HCT116 (cell line): ENCODE measurements at regions not wholly inside any gene's neighbourhood (a gene's known extent, or its start where the extent isn't known, plus 50 kb on each side); places are given as distances from the start of the nearest gene placed in this dataset.

Experiments
- ATAC-seq: fragments of 200-7000 bp; cut with Tn5 transposase; 2 replicates; pipeline ENCODE4 v1.9.1; 2020; ENCODE audit warnings: mild to moderate bottlenecking, moderate library complexity
- BruUV-seq: library from RNA; stranded (reverse); fragments of 400-500 nt; replicated peaks from 2 replicates; lab custom pipeline; 2021; lab: Mats Ljungman, UMichigan
- CTCF ChIA-PET: fragments of 300-600 bp; sonication (Branson Sonifier 250); formaldehyde crosslinking; loops from one replicate; lab custom pipeline; 2021; ENCODE audit warnings: antibody characterized with exemption; lab: Charles Lee
- POLR2A ChIA-PET: fragments of 300-600, 350-600 bp; sonication (Branson Sonifier 250); formaldehyde crosslinking; loops from one replicate; lab custom pipeline; 2021; ENCODE audit warnings: antibody characterized with exemption; lab: Charles Lee
- RAD21 ChIA-PET, 2 experiments: fragments of 300-600 bp; sonication (Branson Sonifier 250); formaldehyde crosslinking; loops; one replicate each; lab custom pipeline; 2023; ENCODE audit warnings: low total read pairs in 2 of 2; ENCODE audit not compliant: uncharacterized antibody in 2 of 2, unreplicated experiment in 2 of 2, low non-redundant PET in 1 of 2; lab: Charles Lee
- DNase-seq: peaks from one replicate; pipeline ENCODE4 v3.0.0-alpha.2; 2010; ENCODE audit warnings: low read depth, low spot score
- H2AFZ ChIP-seq: fragments of 200-600 bp; shearing (Covaris generic), sonication (generic); 2 replicates; pipeline ENCODE4 v1.6.1; 2017; ENCODE audit warnings: low read depth, mixed run types, mixed read lengths, antibody characterized with exemption, low read length; ENCODE audit not compliant: poor library complexity, severe bottlenecking
- H3K27ac ChIP-seq: 2 replicates; pipeline ENCODE4 v1.5.1; 2012; ENCODE audit warnings: low read depth, low read length
- H3K27me3 ChIP-seq: fragments of 200-600 bp; sonication (generic); 2 replicates; pipeline ENCODE4 v1.6.1; 2016; ENCODE audit warnings: mixed run types, low read length, mixed read lengths; ENCODE audit not compliant: insufficient read depth
- H3K36me3 ChIP-seq, 2 experiments: fragments of 200-500 bp in 1 of 2; fragments of 200-600 bp in 1 of 2; sonication (Bioruptor generic) in 1 of 2; sonication (generic) in 1 of 2; 2 replicates each; pipeline versions ENCODE4 v1.5.1 to v1.6.1; 2014 to 2016; ENCODE audit warnings: low read length in 2 of 2, inconsistent platforms in 1 of 2, mixed read lengths in 1 of 2, mixed run types in 1 of 2; ENCODE audit not compliant: insufficient read depth in 2 of 2, control insufficient read depth in 1 of 2
- H3K4me1 ChIP-seq, 2 experiments: fragments of 200-600 bp in 1 of 2; sonication (generic) in 1 of 2; 2 replicates each; pipeline versions ENCODE4 v1.5.1 to v1.6.1; 2012 to 2017; ENCODE audit warnings: low read length in 2 of 2, inconsistent platforms in 1 of 2, mild to moderate bottlenecking in 1 of 2, mixed read lengths in 1 of 2, mixed run types in 1 of 2, moderate library complexity in 1 of 2; ENCODE audit not compliant: insufficient read depth in 2 of 2, control insufficient read depth in 1 of 2
- H3K4me2 ChIP-seq: fragments of 200-600 bp; sonication (generic); 2 replicates; pipeline ENCODE4 v1.6.1; 2017; ENCODE audit warnings: mixed run types, low read length, mixed read lengths
- H3K4me3 ChIP-seq, 2 experiments: fragments of 200-600 bp in 1 of 2; sonication (generic) in 1 of 2; replicated peaks in 1 of 2; 2 replicates each; pipeline ENCODE4 v1.5.1; 2011 to 2016; ENCODE audit warnings: low read length in 2 of 2, control low read depth in 1 of 2, low read depth in 1 of 2, mild to moderate bottlenecking in 1 of 2, mixed read lengths in 1 of 2, mixed run types in 1 of 2
- H3K79me2 ChIP-seq: fragments of 200-600 bp; sonication (generic); 2 replicates; pipeline ENCODE4 v1.6.1; 2017; ENCODE audit warnings: mild to moderate bottlenecking, mixed run types, low read length, moderate library complexity, mixed read lengths; ENCODE audit not compliant: insufficient read depth
- H3K9ac ChIP-seq: fragments of 200-600 bp; sonication (generic); 2 replicates; pipeline ENCODE4 v1.6.1; 2016; ENCODE audit warnings: low read length, mixed read lengths
- H3K9me2 ChIP-seq: fragments of 200-600 bp; sonication (generic), shearing (Covaris generic); 2 replicates; pipeline ENCODE4 v1.6.1; 2017; ENCODE audit warnings: mixed run types, mild to moderate bottlenecking, moderate library complexity; ENCODE audit not compliant: insufficient read depth
- H3K9me3 ChIP-seq, 2 experiments: fragments of 200-500 bp in 1 of 2; fragments of 200-600 bp in 1 of 2; sonication (Bioruptor generic) in 1 of 2; sonication (generic) in 1 of 2; 2 replicates each; pipeline ENCODE4 v1.6.1; 2014 to 2017; ENCODE audit warnings: low read length in 2 of 2, mixed read lengths in 2 of 2, inconsistent platforms in 1 of 2, low read depth in 1 of 2, mild to moderate bottlenecking in 1 of 2, mixed run types in 1 of 2, moderate library complexity in 1 of 2; ENCODE audit not compliant: control insufficient read depth in 1 of 2, insufficient read depth in 1 of 2
- H4K20me1 ChIP-seq: fragments of 200-600 bp; sonication (generic), shearing (Covaris generic); 2 replicates; pipeline ENCODE4 v1.6.1; 2017; ENCODE audit warnings: mixed run types, mild to moderate bottlenecking, moderate library complexity; ENCODE audit not compliant: insufficient read depth
- MAX ChIP-seq: IDR thresholded peaks from 2 replicates; pipeline ENCODE4 v1.6.1; 2012
- TCF7L2 ChIP-seq: IDR thresholded peaks from 2 replicates; pipeline ENCODE4 v1.7.0; 2011; ENCODE audit warnings: borderline replicate concordance, inconsistent platforms; ENCODE audit not compliant: insufficient read depth, insufficient read length; ENCODE audit errors: extremely low read depth
- YY1 ChIP-seq: IDR thresholded peaks from 2 replicates; pipeline ENCODE4 v1.6.1; 2011; ENCODE audit warnings: low read length, low read depth, moderate library complexity, mild to moderate bottlenecking; ENCODE audit not compliant: insufficient replicate concordance; ENCODE audit errors: extremely low read depth
- intact Hi-C: fragments of 100-400 bp; cut with micrococcal nuclease; formaldehyde crosslinking; loops from 2 replicates; pipeline ENCODE4 v1.10.0; 2022
- TF ChIP-seq, protein P1 (sequence below): IDR thresholded peaks from 2 replicates; pipeline ENCODE4 v1.6.1; 2011; ENCODE audit warnings: mild to moderate bottlenecking, low read length, moderate library complexity; ENCODE audit not compliant: insufficient replicate concordance; ENCODE audit errors: extremely low read depth

- no peaks in the 10 kb centered on the region for H3K36me3 ChIP-seq
- TF ChIP-seq TCF7L2, result no peak
- TF ChIP-seq, protein P1, sequence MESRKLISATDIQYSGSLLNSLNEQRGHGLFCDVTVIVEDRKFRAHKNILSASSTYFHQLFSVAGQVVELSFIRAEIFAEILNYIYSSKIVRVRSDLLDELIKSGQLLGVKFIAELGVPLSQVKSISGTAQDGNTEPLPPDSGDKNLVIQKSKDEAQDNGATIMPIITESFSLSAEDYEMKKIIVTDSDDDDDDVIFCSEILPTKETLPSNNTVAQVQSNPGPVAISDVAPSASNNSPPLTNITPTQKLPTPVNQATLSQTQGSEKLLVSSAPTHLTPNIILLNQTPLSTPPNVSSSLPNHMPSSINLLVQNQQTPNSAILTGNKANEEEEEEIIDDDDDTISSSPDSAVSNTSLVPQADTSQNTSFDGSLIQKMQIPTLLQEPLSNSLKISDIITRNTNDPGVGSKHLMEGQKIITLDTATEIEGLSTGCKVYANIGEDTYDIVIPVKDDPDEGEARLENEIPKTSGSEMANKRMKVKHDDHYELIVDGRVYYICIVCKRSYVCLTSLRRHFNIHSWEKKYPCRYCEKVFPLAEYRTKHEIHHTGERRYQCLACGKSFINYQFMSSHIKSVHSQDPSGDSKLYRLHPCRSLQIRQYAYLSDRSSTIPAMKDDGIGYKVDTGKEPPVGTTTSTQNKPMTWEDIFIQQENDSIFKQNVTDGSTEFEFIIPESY, result no peak
- TF ChIP-seq, all 23 proteins: peak for 0
- BruUV-seq, result no TSS peak
- H4K20me1 ChIP-seq, result no peaks in the 10 kb centered on the region
- H3K4me1 ChIP-seq, result no peaks in the 10 kb centered on the region
- H3K27me3 ChIP-seq, result no peaks in the 10 kb centered on the region
- no peak overlapping the region for H3K4me3 ChIP-seq
- no peak overlapping the region for H2AFZ ChIP-seq
- peaks cover 10 to 12% of the 10 kb centered on the region in 2 experiments; a peak in 2 of 4 replicates for H3K9me3 ChIP-seq
- H3K9me2 ChIP-seq, result no peaks in the 10 kb centered on the region
- ChIA-PET CTCF (no interaction called here), RAD21 (no interaction called here), POLR2A (no interaction called here)
- DNase-seq (no peak), ATAC-seq (no peak)
- H3K9ac ChIP-seq, result no peak overlapping the region
- H3K27ac ChIP-seq, result no peak overlapping the region
- H3K79me2 ChIP-seq, result no peaks in the 10 kb centered on the region
- intact Hi-C loops, result no loop called here
- H3K4me2 ChIP-seq, result no peak overlapping the region
These were observed 208.1 kb downstream of the TLE4 start for GRCh38 chr9:79779901-79780300.

DNA sequence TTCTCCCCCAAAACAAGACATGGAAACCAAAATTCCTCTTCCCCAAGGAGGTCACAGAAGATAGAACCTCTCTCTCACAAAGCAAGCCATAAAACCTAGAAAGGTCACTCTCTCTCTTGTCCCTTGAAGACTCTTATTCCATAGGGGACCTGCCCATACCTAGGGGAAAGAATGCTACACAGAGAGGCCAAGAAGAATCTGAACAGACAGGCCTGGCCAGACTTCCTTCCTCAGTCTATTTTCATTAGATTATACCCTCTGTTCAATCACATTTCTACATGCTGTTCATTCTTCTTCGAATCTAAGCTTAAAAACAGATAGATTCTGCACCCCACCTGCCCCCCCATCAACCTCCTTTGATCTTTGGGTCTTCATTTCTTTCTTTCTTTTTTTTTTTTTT, 206.8 kb downstream of the TLE4 start:
- no peaks in the 10 kb centered on the region for H3K79me2 ChIP-seq
- TF ChIP-seq YY1 (no peak), MAX (no peak)
- TF ChIP-seq, all 23 proteins: peak for 0
- ChIA-PET CTCF (no interaction called here), RAD21 (no interaction called here), POLR2A (no interaction called here)
- no peaks in the 10 kb centered on the region for H3K9me2 ChIP-seq
- no TSS peak for BruUV-seq
- intact Hi-C loops, result no loop called here
- H2AFZ ChIP-seq, result no peak overlapping the region
- no peaks in the 10 kb centered on the region for H3K4me1 ChIP-seq
- no peak overlapping the region for H3K4me3 ChIP-seq
- H3K27ac ChIP-seq, result no peak overlapping the region
- H3K4me2 ChIP-seq, result no peak overlapping the region
- H3K9me3 ChIP-seq, result peaks cover 8 to 15% of the 10 kb centered on the region in 2 experiments; a peak in 2 of 4 replicates
- no peak overlapping the region for H3K9ac ChIP-seq
- no peak for DNase-seq
- ATAC-seq, result no peak
- no peaks in the 10 kb centered on the region for H3K36me3 ChIP-seq
- no peaks in the 10 kb centered on the region for H3K27me3 ChIP-seq
- no peaks in the 10 kb centered on the region for H4K20me1 ChIP-seq
